RWPE2 (cell line): ENCODE measurements at regions not wholly inside any gene's neighbourhood (a gene's known extent, or its start where the extent isn't known, plus 50 kb on each side); places are given as distances from the start of the nearest gene placed in this dataset.

ENCODE experiments used
- ATAC-seq: fragments of 200-7000 bp; cut with Tn5 transposase; 3 replicates; pipeline ENCODE4 v1.9.1; 2021; ENCODE audit warnings: low read depth
- DNase-seq: peaks from one replicate; pipeline ENCODE4 v3.0.0-alpha.2; 2020; ENCODE audit warnings: low spot score
- H3K27ac ChIP-seq: fragments of 450-650 bp; 2 replicates; pipeline ENCODE4 v1.5.1; 2017; ENCODE audit warnings: mild to moderate bottlenecking; ENCODE audit not compliant: poor library complexity, severe bottlenecking
- H3K27me3 ChIP-seq: fragments of 250-450 bp; sonication (Bioruptor Pico); 2 replicates; pipeline ENCODE4 v1.5.1; 2021; ENCODE audit warnings: mild to moderate bottlenecking, moderate library complexity; ENCODE audit not compliant: insufficient read depth, poor library complexity, severe bottlenecking
- H3K36me3 ChIP-seq: fragments of 250-450 bp; sonication (Bioruptor Pico); 2 replicates; pipeline ENCODE4 v1.5.1; 2020; ENCODE audit warnings: low read depth, mild to moderate bottlenecking, moderate library complexity
- H3K4me1 ChIP-seq: fragments of 250-450 bp; sonication (Bioruptor Pico); 2 replicates; pipeline ENCODE4 v1.5.1; 2021; ENCODE audit warnings: mild to moderate bottlenecking, moderate library complexity; ENCODE audit not compliant: insufficient read depth, poor library complexity, severe bottlenecking
- H3K4me3 ChIP-seq: fragments of 250-450 bp; sonication (Bioruptor Pico); 2 replicates; pipeline ENCODE4 v1.5.1; 2021; ENCODE audit warnings: mild to moderate bottlenecking, moderate library complexity; ENCODE audit not compliant: severe bottlenecking
- H3K9me3 ChIP-seq: fragments of 250-450 bp; sonication (Bioruptor Pico); 2 replicates; pipeline ENCODE4 v1.5.1; 2021; ENCODE audit warnings: mild to moderate bottlenecking, moderate library complexity; ENCODE audit not compliant: severe bottlenecking
- TF ChIP-seq, protein P1 (sequence below): fragments of 450-650 bp; IDR thresholded peaks from one replicate; pipeline ENCODE4 v1.5.1; 2017; ENCODE audit warnings: mild to moderate bottlenecking, moderate library complexity; ENCODE audit not compliant: poor library complexity, severe bottlenecking

DNA sequence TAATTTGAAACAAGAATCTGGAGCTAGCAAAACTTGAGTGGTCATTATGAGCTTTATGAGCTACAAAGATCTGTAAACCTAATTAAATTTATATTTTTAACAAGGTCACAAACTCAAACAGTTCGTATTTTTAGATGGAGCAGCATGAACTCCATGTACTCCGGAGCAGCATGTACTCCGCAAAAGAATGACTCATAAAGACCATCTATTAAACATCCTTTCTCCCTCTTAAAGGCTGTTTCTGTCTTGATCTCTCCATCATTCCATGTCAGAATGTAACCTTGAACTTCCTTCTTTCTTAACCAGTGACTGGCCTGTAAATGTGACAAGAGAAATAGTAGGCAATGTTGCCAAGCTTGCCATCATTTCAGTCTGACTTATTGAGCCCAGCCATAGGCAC is 696.9 kb downstream of the ZNF385D start:
- H3K4me3 ChIP-seq, result no peak overlapping the region
- no peaks in the 10 kb centered on the region for H3K9me3 ChIP-seq
- peaks cover 2% of the 10 kb centered on the region for H3K27me3 ChIP-seq
- TF ChIP-seq, protein P1, sequence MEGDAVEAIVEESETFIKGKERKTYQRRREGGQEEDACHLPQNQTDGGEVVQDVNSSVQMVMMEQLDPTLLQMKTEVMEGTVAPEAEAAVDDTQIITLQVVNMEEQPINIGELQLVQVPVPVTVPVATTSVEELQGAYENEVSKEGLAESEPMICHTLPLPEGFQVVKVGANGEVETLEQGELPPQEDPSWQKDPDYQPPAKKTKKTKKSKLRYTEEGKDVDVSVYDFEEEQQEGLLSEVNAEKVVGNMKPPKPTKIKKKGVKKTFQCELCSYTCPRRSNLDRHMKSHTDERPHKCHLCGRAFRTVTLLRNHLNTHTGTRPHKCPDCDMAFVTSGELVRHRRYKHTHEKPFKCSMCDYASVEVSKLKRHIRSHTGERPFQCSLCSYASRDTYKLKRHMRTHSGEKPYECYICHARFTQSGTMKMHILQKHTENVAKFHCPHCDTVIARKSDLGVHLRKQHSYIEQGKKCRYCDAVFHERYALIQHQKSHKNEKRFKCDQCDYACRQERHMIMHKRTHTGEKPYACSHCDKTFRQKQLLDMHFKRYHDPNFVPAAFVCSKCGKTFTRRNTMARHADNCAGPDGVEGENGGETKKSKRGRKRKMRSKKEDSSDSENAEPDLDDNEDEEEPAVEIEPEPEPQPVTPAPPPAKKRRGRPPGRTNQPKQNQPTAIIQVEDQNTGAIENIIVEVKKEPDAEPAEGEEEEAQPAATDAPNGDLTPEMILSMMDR, result no peak
- DNase-seq (no peak), ATAC-seq (no peak)
- no peak overlapping the region for H3K27ac ChIP-seq
- no peaks in the 10 kb centered on the region for H3K4me1 ChIP-seq
- H3K36me3 ChIP-seq, result no peaks in the 10 kb centered on the region

DNA sequence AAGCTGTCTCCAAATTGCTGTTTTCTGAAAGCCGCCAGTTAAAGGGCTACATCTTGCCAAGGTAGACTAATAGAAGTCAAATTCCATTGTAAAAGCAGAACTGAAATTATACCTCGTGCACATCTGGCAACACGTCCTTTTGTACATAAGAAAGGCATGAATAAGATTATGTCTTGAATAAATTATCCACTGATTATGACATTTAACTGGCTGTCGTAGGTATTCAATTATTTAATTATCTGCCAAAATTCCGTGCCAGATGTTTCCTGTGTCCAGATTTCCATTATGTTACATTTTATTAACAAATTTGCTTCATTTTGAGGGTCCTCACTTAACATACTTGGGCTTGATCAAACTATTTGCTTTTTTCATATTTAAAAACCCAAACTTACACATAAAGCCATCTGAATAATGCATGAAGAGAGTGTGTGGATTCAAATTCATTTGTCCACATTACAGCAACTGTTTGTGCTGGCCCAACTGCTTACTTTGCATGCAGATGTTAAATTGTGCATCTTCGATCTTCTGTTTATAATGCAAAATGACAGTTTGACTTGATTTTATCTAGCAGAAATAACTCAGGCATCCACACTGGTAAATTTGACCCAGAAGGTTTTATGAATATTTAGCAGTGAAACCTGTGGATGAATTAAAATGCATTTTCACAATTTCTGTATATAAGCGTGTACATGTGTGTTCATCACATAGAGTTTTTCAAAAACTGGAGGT is 701.5 kb downstream of the ZNF385D start:
- Histone ChIP-seq H3K36me3 (no peaks in the 10 kb centered on the region), H3K4me1 (no peaks in the 10 kb centered on the region), H3K9me3 (no peaks in the 10 kb centered on the region), H3K27ac (no peak overlapping the region), H3K27me3 (no peaks in the 10 kb centered on the region), H3K4me3 (no peak overlapping the region)
- ATAC-seq (no peak), DNase-seq (no peak)
- TF ChIP-seq, protein P1, result no peak

DNA sequence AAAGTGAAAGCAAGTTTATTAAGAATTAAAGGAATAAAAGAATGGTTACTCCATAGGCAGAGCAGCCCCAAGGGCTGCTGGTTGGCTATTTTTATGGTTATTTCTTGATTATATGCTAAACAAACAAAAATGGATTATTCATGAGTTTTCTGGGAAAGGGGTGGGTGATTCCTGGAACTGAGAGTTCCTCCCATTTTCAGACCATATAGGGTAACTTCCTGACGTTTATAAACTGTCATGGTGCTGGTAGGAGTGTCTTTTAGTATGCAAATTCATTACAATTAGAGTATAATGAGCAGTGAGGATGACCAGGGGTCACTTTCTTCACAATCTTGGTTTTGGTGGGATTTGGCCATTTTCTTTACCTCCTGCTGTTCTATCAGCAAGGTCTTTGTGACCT is 707.9 kb downstream of the ZNF385D start:
- Histone ChIP-seq H3K4me3 (no peak overlapping the region), H3K27ac (no peak overlapping the region), H3K4me1 (no peaks in the 10 kb centered on the region), H3K27me3 (peaks cover 4% of the 10 kb centered on the region), H3K36me3 (no peaks in the 10 kb centered on the region), H3K9me3 (no peaks in the 10 kb centered on the region)
- TF ChIP-seq, protein P1, result no peak
- DNase-seq (no peak), ATAC-seq (no peak)

DNA sequence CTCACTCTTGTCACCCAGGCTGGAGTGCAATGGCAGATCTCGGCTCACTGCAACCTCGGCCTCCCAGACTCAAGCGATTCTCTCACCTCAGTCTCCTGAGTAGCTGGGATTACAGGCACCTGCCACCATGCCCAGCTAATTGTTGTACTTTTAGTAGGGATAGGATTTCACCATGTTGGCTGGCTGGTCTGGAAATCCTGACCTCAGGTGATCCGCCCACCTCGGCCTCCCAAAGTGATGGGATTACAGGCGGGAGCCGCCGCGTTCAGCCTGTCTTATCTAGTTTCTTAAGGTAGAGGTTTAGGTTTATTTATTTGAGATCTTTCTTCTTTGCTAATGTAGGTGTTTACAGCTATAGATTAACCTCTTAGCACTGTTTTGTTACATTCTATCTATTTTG is 708.8 kb downstream of the ZNF385D start:
- TF ChIP-seq, protein P1, result no peak
- H3K36me3 ChIP-seq, result no peaks in the 10 kb centered on the region
- no peak overlapping the region for H3K4me3 ChIP-seq
- no peaks in the 10 kb centered on the region for H3K9me3 ChIP-seq
- no peak overlapping the region for H3K27ac ChIP-seq
- H3K27me3 ChIP-seq, result peaks cover 4% of the 10 kb centered on the region
- ATAC-seq (no peak), DNase-seq (no peak)
- no peaks in the 10 kb centered on the region for H3K4me1 ChIP-seq

DNA sequence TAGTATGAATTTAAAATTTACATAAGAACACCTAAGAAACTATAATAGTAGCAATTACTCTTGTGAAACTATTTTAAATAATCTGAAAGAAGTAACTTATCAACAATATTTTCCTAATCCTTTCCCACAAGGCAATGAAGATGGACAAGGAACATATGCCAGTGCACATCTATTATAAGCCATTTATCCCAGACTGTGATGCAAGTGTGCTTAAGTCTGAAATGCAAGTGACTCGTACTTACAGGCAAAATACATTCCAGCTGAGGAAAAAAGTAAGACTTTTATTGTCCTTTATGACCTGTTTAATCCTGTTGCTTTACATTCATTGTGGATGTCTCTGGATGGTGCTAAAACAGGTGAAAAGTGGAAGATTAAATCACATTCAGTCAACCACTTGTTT is 709.4 kb downstream of the ZNF385D start:
- DNase-seq, result no peak
- Histone ChIP-seq H3K36me3 (no peaks in the 10 kb centered on the region), H3K27me3 (peaks cover 4% of the 10 kb centered on the region), H3K27ac (no peak overlapping the region), H3K4me3 (no peak overlapping the region), H3K4me1 (no peaks in the 10 kb centered on the region), H3K9me3 (no peaks in the 10 kb centered on the region)
- ATAC-seq, result peak; percentile 54; the same call in 1 of the 3 replicates
- TF ChIP-seq, protein P1, result no peak
